NCI-H146 treated with DMSO at 0.1 percent for 48 hours (cell line): ENCODE measurements at regions not wholly inside any gene's neighbourhood (a gene's known extent, or its start where the extent isn't known, plus 50 kb on each side); places are given as distances from the start of the nearest gene placed in this dataset.

Experiments used
- DNase-seq: peaks from one replicate; lab custom pipeline; 2025; ENCODE audit not compliant: unreplicated experiment; lab: John Stamatoyannopoulos, UW

GRCh38 chr5:133905424-133905823, 63.0 kb downstream of the C5orf15 start:
- no peak for DNase-seq

- no peak for DNase-seq
Measured at GRCh38 chr5:133904641-133905040, 63.8 kb downstream of the C5orf15 start.

GRCh38 chr5:133902511-133903118, 65.8 kb downstream of the C5orf15 start:
- DNase-seq, result no peak

GRCh38 chr5:133900534-133901270, 67.7 kb downstream of the C5orf15 start:
- no peak for DNase-seq

GRCh38 chr5:133899506-133899905, 68.9 kb downstream of the C5orf15 start:
- DNase-seq, result no peak

- no peak for DNase-seq
Measured at GRCh38 chr5:133898440-133898839, 70.0 kb downstream of the C5orf15 start.

- no peak for DNase-seq
Measured at GRCh38 chr5:133897431-133897830, 71.0 kb downstream of the C5orf15 start.

- no peak for DNase-seq
Measured at GRCh38 chr5:133896873-133897272, 71.6 kb downstream of the C5orf15 start.

- no peak for DNase-seq
Measured at GRCh38 chr5:133895979-133896845, 72.2 kb downstream of the C5orf15 start.

- no peak for DNase-seq
Measured at GRCh38 chr5:133894143-133894542, 74.3 kb downstream of the C5orf15 start.

GRCh38 chr5:133892774-133893173, 75.7 kb downstream of the C5orf15 start:
- DNase-seq, result no peak

- no peak for DNase-seq
Measured at GRCh38 chr5:133892306-133892705, 76.1 kb downstream of the C5orf15 start.

- DNase-seq, result no peak
Measured at GRCh38 chr5:133891390-133891789, 77.0 kb downstream of the C5orf15 start.

- DNase-seq, result no peak
Measured at GRCh38 chr5:133890776-133891280, 77.6 kb downstream of the C5orf15 start.

GRCh38 chr5:133890314-133890713, 78.1 kb downstream of the C5orf15 start:
- no peak for DNase-seq

GRCh38 chr5:133889271-133889905, 79.0 kb downstream of the C5orf15 start:
- DNase-seq, result no peak

GRCh38 chr5:133888625-133888991, 79.8 kb downstream of the C5orf15 start:
- DNase-seq, result no peak

- no peak for DNase-seq
Measured at GRCh38 chr5:133885566-133885965, 82.9 kb downstream of the C5orf15 start.

- no peak for DNase-seq
Measured at GRCh38 chr5:133884569-133885311, 83.7 kb downstream of the C5orf15 start.

- no peak for DNase-seq
Measured at GRCh38 chr5:133883916-133884315, 84.5 kb downstream of the C5orf15 start.
